NCI-H82 (cell line): ENCODE measurements at regions not wholly inside any gene's neighbourhood (a gene's known extent, or its start where the extent isn't known, plus 50 kb on each side); places are given as distances from the start of the nearest gene placed in this dataset.

ENCODE experiments used
- DNase-seq: peaks from one replicate; lab custom pipeline; 2025; lab: John Stamatoyannopoulos, UW

- no peak for DNase-seq
Measured at GRCh38 chr10:8489232-8489631, 434.7 kb downstream of the GATA3 start.

GRCh38 chr10:8489823-8490222 lies 435.3 kb downstream of the GATA3 start:
- DNase-seq: peak; percentile 20

GRCh38 chr10:8498290-8498689 lies 443.8 kb downstream of the GATA3 start:
- no peak for DNase-seq

- DNase-seq: no peak
Measured at GRCh38 chr10:8498881-8499280, 444.4 kb downstream of the GATA3 start.

- no peak for DNase-seq
Measured at GRCh38 chr10:8499312-8499711, 444.8 kb downstream of the GATA3 start.

GRCh38 chr10:8499752-8500390 lies 445.4 kb downstream of the GATA3 start:
- no peak for DNase-seq

- DNase-seq: no peak
Measured at GRCh38 chr10:8502573-8502972, 448.1 kb downstream of the GATA3 start.

- peak; percentile 31 for DNase-seq
Measured at GRCh38 chr10:8504499-8504898, 450.0 kb downstream of the GATA3 start.

- no peak for DNase-seq
Measured at GRCh38 chr10:8507156-8507555, 452.7 kb downstream of the GATA3 start.

GRCh38 chr10:8508882-8509281 lies 454.4 kb downstream of the GATA3 start:
- DNase-seq: peak; percentile 6

- DNase-seq: no peak
Measured at GRCh38 chr10:8510471-8510870, 456.0 kb downstream of the GATA3 start.

GRCh38 chr10:8511026-8511425 lies 456.5 kb downstream of the GATA3 start:
- DNase-seq: peak; percentile 3

GRCh38 chr10:8513155-8514147 lies 459.0 kb downstream of the GATA3 start:
- no peak for DNase-seq

- DNase-seq: no peak
Measured at GRCh38 chr10:8520382-8520781, 465.9 kb downstream of the GATA3 start.

GRCh38 chr10:8527773-8528172 lies 473.3 kb downstream of the GATA3 start:
- no peak for DNase-seq

- DNase-seq: no peak
Measured at GRCh38 chr10:8531116-8531515, 476.6 kb downstream of the GATA3 start.

GRCh38 chr10:8532647-8533046 lies 478.2 kb downstream of the GATA3 start:
- DNase-seq: no peak

- no peak for DNase-seq
Measured at GRCh38 chr10:8533462-8533861, 479.0 kb downstream of the GATA3 start.

- DNase-seq: peak; percentile 22
Measured at GRCh38 chr10:8534096-8534495, 479.6 kb downstream of the GATA3 start.

GRCh38 chr10:8534891-8535290 lies 480.4 kb downstream of the GATA3 start:
- DNase-seq: no peak

GRCh38 chr10:8539056-8539455 lies 484.6 kb downstream of the GATA3 start:
- DNase-seq: no peak

GRCh38 chr10:8543361-8544056 lies 489.0 kb downstream of the GATA3 start:
- no peak for DNase-seq

- DNase-seq: no peak
Measured at GRCh38 chr10:8544057-8544380, 489.5 kb downstream of the GATA3 start.
